ENCODE measurements at regions not wholly inside any gene's neighbourhood (a gene's known extent, or its start where the extent isn't known, plus 50 kb on each side); places are given as distances from the start of the nearest gene placed in this dataset.

- H3K9me3 ChIP-seq: no peaks in the 10 kb centered on the region
- no peak overlapping the region for H3K4me3 ChIP-seq (ENCODE audit: low read depth in 2 of 2, low read length in 1 of 2)
- TF ChIP-seq RFX5 (IDR thresholded peaks at IDR 0.05; ENCODE audit: low read length): no peak
- no peak for TF ChIP-seq FOXJ3 (CRISPR knock-in tag; IDR thresholded peaks at IDR 0.05)
- no peak for TF ChIP-seq USF2 (IDR thresholded peaks at IDR 0.05; ENCODE audit: borderline replicate concordance, low read depth, low read length)
- TF ChIP-seq TEAD4 (IDR thresholded peaks at IDR 0.05; ENCODE audit: borderline replicate concordance, insufficient read depth): no peak
- no peak for TF ChIP-seq RAD21 (IDR thresholded peaks at IDR 0.05; ENCODE audit: low read length)
- no peak for TF ChIP-seq REST (IDR thresholded peaks at IDR 0.05; ENCODE audit: low read depth, low read length)
- no peak for TF ChIP-seq NRF1 (IDR thresholded peaks at IDR 0.05; ENCODE audit: low read depth, low read length)
- TF ChIP-seq CTCF (IDR thresholded peaks at IDR 0.05): no peak
- H3K4me2 ChIP-seq: no peak overlapping the region
- ChIA-PET CTCF (no interaction called here), POLR2A (no interaction called here)
- no peaks in the 10 kb centered on the region for H3K36me3 ChIP-seq (replicated peaks in 1 of 2; ENCODE audit: control insufficient read depth in 1 of 2, insufficient read depth in 2 of 2, low read length in 1 of 2)
- H3K9ac ChIP-seq: no peak overlapping the region
- no peaks in the 10 kb centered on the region for H3F3A ChIP-seq (replicated peaks; ENCODE audit: insufficient read depth)
- no peak overlapping the region for H3K27ac ChIP-seq (ENCODE audit: low read depth in 2 of 2, low read length in 1 of 2)
- H4K20me1 ChIP-seq (ENCODE audit: insufficient read depth): no peaks in the 10 kb centered on the region
- H2AFZ ChIP-seq (ENCODE audit: low read depth): no peak overlapping the region
- WGBS (ENCODE audit: low lambda C conversion rate): 40% methylated on average over 1 of the region's 1 CpG
- no peaks in the 10 kb centered on the region for H3K27me3 ChIP-seq (ENCODE audit: insufficient read depth)
- no peaks in the 10 kb centered on the region for H3K9me2 ChIP-seq
- no peaks in the 10 kb centered on the region for H3K79me2 ChIP-seq (ENCODE audit: insufficient read depth)
- no peak for DNase-seq
- H3K4me1 ChIP-seq (ENCODE audit: control insufficient read depth in 1 of 2, insufficient read depth in 2 of 2, low read depth in 1 of 2, low read length in 1 of 2): no peaks in the 10 kb centered on the region
Measured at GRCh38 chr9:24616863-24617262, 71.2 kb upstream of the IZUMO3 start.

- Histone ChIP-seq H3K4me1 (ENCODE audit: control insufficient read depth in 1 of 2, insufficient read depth in 2 of 2, low read depth in 1 of 2, low read length in 1 of 2) (no peaks in the 10 kb centered on the region), H2AFZ (ENCODE audit: low read depth) (no peak overlapping the region), H3K9ac (no peak overlapping the region), H3K27ac (ENCODE audit: low read depth in 2 of 2, low read length in 1 of 2) (no peak overlapping the region), H3K27me3 (ENCODE audit: insufficient read depth) (no peaks in the 10 kb centered on the region), H3K4me3 (ENCODE audit: low read depth in 2 of 2, low read length in 1 of 2) (no peak overlapping the region), H3K36me3 (replicated peaks in 1 of 2; ENCODE audit: control insufficient read depth in 1 of 2, insufficient read depth in 2 of 2, low read length in 1 of 2) (no peaks in the 10 kb centered on the region), H3F3A (replicated peaks; ENCODE audit: insufficient read depth) (no peaks in the 10 kb centered on the region), H3K79me2 (ENCODE audit: insufficient read depth) (no peaks in the 10 kb centered on the region), H3K9me2 (no peaks in the 10 kb centered on the region), H4K20me1 (ENCODE audit: insufficient read depth) (no peaks in the 10 kb centered on the region), H3K4me2 (no peak overlapping the region), H3K9me3 (no peaks in the 10 kb centered on the region)
- POLR2A ChIA-PET: no interaction called here
- CTCF ChIA-PET: no interaction called here
- peak; percentile 0 for DNase-seq
- WGBS (ENCODE audit: low lambda C conversion rate): 13% methylated on average over 2 of the region's 2 CpGs
- peak; percentile 58 for TF ChIP-seq RAD21 (IDR thresholded peaks at IDR 0.05; ENCODE audit: low read length)
- TF ChIP-seq USF2 (IDR thresholded peaks at IDR 0.05; ENCODE audit: borderline replicate concordance, low read depth, low read length): no peak
- TF ChIP-seq GATA2 (CRISPR knock-in tag; IDR thresholded peaks at IDR 0.05): no peak
- TF ChIP-seq TCF12 (IDR thresholded peaks at IDR 0.05): no peak
- peak; percentile 18; the same call in 1 of the 2 replicates for TF ChIP-seq SMC3 (IDR thresholded peaks at IDR 0.05; ENCODE audit: low read depth, low read length)
- TF ChIP-seq EP300 (IDR thresholded peaks at IDR 0.05; ENCODE audit: borderline replicate concordance in 1 of 2, low read depth in 1 of 2, low read length in 1 of 2): no peak
- TF ChIP-seq GABPA (IDR thresholded peaks at IDR 0.05; ENCODE audit: low read depth): no peak
- no peak for TF ChIP-seq MAX (IDR thresholded peaks at IDR 0.05; ENCODE audit: low read depth)
- no peak for TF ChIP-seq POLR2AphosphoS5 (IDR thresholded peaks at IDR 0.05; ENCODE audit: low read depth, low read length)
- no peak for TF ChIP-seq NFIC (IDR thresholded peaks at IDR 0.05; ENCODE audit: borderline replicate concordance)
- no peak for TF ChIP-seq FOXM1 (IDR thresholded peaks at IDR 0.05; ENCODE audit: low read depth)
Measured at GRCh38 chr9:24614070-24614469, 68.4 kb upstream of the IZUMO3 start.
